HepG2 (cell line): ENCODE measurements at regions not wholly inside any gene's neighbourhood (a gene's known extent, or its start where the extent isn't known, plus 50 kb on each side); places are given as distances from the start of the nearest gene placed in this dataset.
"Not testable (repeated sequence)": the region's sequence is repeated elsewhere in the genome, so short reads cannot be mapped to it uniquely, and the experiment has no call there.

Experiments
- ATAC-seq: fragments of 200-7000 bp; cut with Tn5 transposase; 3 replicates; pipeline ENCODE4 v1.9.1; 2020; ENCODE audit warnings: mild to moderate bottlenecking, moderate library complexity
- BruUV-seq: library from RNA; stranded (reverse); fragments of 400-500 nt; replicated peaks from 2 replicates; lab custom pipeline; 2021; lab: Mats Ljungman, UMichigan
- CTCF ChIA-PET: fragments of 300-600 bp; formaldehyde crosslinking; extraction: SDS; loops from one replicate; lab custom pipeline; 2021; ENCODE audit warnings: low total read pairs, inconsistent platforms, low intra/inter-chr PET ratio; lab: Yijun Ruan, JAX
- POLR2A ChIA-PET: fragments of 350-600 bp; sonication (Branson Sonifier 250); formaldehyde crosslinking; loops from one replicate; lab custom pipeline; 2020; ENCODE audit warnings: antibody characterized with exemption, inconsistent platforms; lab: Yijun Ruan, JAX
- DNase-seq: peaks from one replicate; pipeline ENCODE4 v3.0.0-alpha.2; 2015; ENCODE audit warnings: low spot score
- FAIRE-seq: peaks from 3 replicates; lab custom pipeline; 2011; peaks lifted over from hg19 to GRCh38; lab: Jason Lieb, UNC
- H2AFZ ChIP-seq: one replicate; pipeline ENCODE4 v1.6.1; 2011; ENCODE audit warnings: low read length, inconsistent platforms
- H3K27ac ChIP-seq: fragments of 300-600 bp; 3 replicates; pipeline ENCODE4 v1.8.0; 2011; ENCODE audit warnings: mixed run types, mild to moderate bottlenecking, mixed read lengths, low read length, inconsistent platforms; ENCODE audit not compliant: insufficient read depth; ENCODE audit errors: extremely low read length
- H3K27me3 ChIP-seq, 2 experiments: fragments of 200-600 bp in 1 of 2; 2 replicates in 1 of 2; 3 replicates in 1 of 2; pipeline versions ENCODE4 v1.6.0 to v1.8.0; 2011; ENCODE audit warnings: low read length in 2 of 2, mild to moderate bottlenecking in 2 of 2, moderate library complexity in 2 of 2, inconsistent platforms in 1 of 2; ENCODE audit not compliant: insufficient read depth in 2 of 2, control insufficient read depth in 1 of 2
- H3K36me3 ChIP-seq, 2 experiments: fragments of 200-600 bp in 1 of 2; replicated peaks in 1 of 2; 2 replicates in 1 of 2; 3 replicates in 1 of 2; pipeline versions ENCODE4 v1.5.1 to v1.8.0; 2011; ENCODE audit warnings: low read length in 2 of 2, inconsistent platforms in 1 of 2; ENCODE audit not compliant: insufficient read depth in 2 of 2, control insufficient read depth in 1 of 2
- H3K4me1 ChIP-seq: 2 replicates; pipeline ENCODE4 v1.5.1; 2012; ENCODE audit warnings: low read length, inconsistent platforms; ENCODE audit not compliant: insufficient read depth
- H3K4me2 ChIP-seq: 2 replicates; pipeline ENCODE4 v1.6.0; 2011; ENCODE audit warnings: low read depth, low read length, inconsistent platforms
- H3K4me3 ChIP-seq, 3 experiments: fragments of 200-600 bp in 1 of 3; sonication (generic), shearing (Covaris generic) in 1 of 3; replicated peaks in 1 of 3; 2 replicates each; pipeline ENCODE4 v1.5.1; 2011 to 2016; ENCODE audit warnings: low read length in 3 of 3, inconsistent platforms in 2 of 3, low read depth in 2 of 3, mild to moderate bottlenecking in 2 of 3, control low read depth in 1 of 3, mixed read lengths in 1 of 3; ENCODE audit not compliant: insufficient read depth in 1 of 3
- H3K79me2 ChIP-seq: one replicate; pipeline ENCODE4 v1.6.1; 2011; ENCODE audit warnings: low read length, inconsistent platforms; ENCODE audit not compliant: insufficient read depth
- H3K9ac ChIP-seq: 2 replicates; pipeline ENCODE4 v1.6.0; 2011; ENCODE audit warnings: mild to moderate bottlenecking, low read depth, low read length, inconsistent platforms; ENCODE audit not compliant: insufficient read depth
- H3K9me3 ChIP-seq: 2 replicates; pipeline ENCODE4 v1.5.1; 2012; ENCODE audit warnings: mild to moderate bottlenecking, low read length
- H4K20me1 ChIP-seq: 2 replicates; pipeline ENCODE4 v1.6.0; 2011; ENCODE audit warnings: inconsistent platforms, mild to moderate bottlenecking, low read length, moderate library complexity; ENCODE audit not compliant: insufficient read depth
- DRAP1 ChIP-seq: IDR thresholded peaks from 2 replicates; pipeline ENCODE4 v1.6.1; 2016; ENCODE audit warnings: missing genetic modification reagents, missing compliant biosample characterization
- HNRNPL ChIP-seq: fragments of 200-400 bp; formaldehyde crosslinking; IDR thresholded peaks from 2 replicates; pipeline ENCODE4 v1.6.1; 2017; ENCODE audit warnings: mild to moderate bottlenecking, low read depth, low read length
- HOXA3 ChIP-seq: sonication (generic); formaldehyde crosslinking; IDR thresholded peaks from 2 replicates; pipeline ENCODE4 v1.5.0; 2020; ENCODE audit warnings: missing genetic modification reagents
- KDM2A ChIP-seq: sonication (generic); formaldehyde crosslinking; IDR thresholded peaks from 2 replicates; pipeline ENCODE4 v1.4.0; 2020; ENCODE audit warnings: low read depth, missing genetic modification reagents, borderline replicate concordance
- KDM6A ChIP-seq: IDR thresholded peaks from 2 replicates; pipeline ENCODE4 v1.6.1; 2016; ENCODE audit warnings: low read depth
- MYC ChIP-seq: sonication (generic); formaldehyde crosslinking; IDR thresholded peaks from 2 replicates; pipeline ENCODE4 v1.9.0; 2021; ENCODE audit warnings: missing genetic modification reagents, borderline replicate concordance
- NFYB ChIP-seq: sonication (generic); formaldehyde crosslinking; IDR thresholded peaks from 2 replicates; pipeline ENCODE4 v1.4.0; 2020; ENCODE audit warnings: missing genetic modification reagents
- SAFB2 ChIP-seq: sonication (generic); formaldehyde crosslinking; IDR thresholded peaks from 2 replicates; pipeline ENCODE4 v1.5.1; 2020; ENCODE audit warnings: missing genetic modification reagents, low read depth, mild to moderate bottlenecking, borderline replicate concordance
- ZNF205 ChIP-seq: IDR thresholded peaks from 2 replicates; pipeline ENCODE4 v1.6.1; 2018; ENCODE audit warnings: missing biosample characterization, missing genetic modification reagents
- ZNF629 ChIP-seq: sonication (generic); formaldehyde crosslinking; conservative IDR thresholded peaks from 2 replicates; pipeline ENCODE4 v1.5.0; 2020; ENCODE audit warnings: missing genetic modification reagents
- ZNF644 ChIP-seq: IDR thresholded peaks from 2 replicates; pipeline ENCODE4 v1.6.1; 2016; ENCODE audit warnings: low read depth
- ZSCAN25 ChIP-seq: sonication (generic); formaldehyde crosslinking; IDR thresholded peaks from 2 replicates; pipeline ENCODE4 v1.8.0; 2022; ENCODE audit warnings: mild to moderate bottlenecking, missing genetic modification reagents
- WGBS: methylation state at CpG from one replicate; pipeline ENCODE4 v1.1.6; 2017; ENCODE audit warnings: low lambda C conversion rate; 5-methylcytosine and 5-hydroxymethylcytosine counted together
- in situ Hi-C: cut with HindIII; loops from 2 replicates; pipeline ENCODE4 v1.10.0; 2017; ENCODE audit warnings: low pct_unique_long_range_greater_than_20kb; ENCODE audit not compliant: extremely low pct_ligation_motif_present
- intact Hi-C: fragments of 100-400 bp; cut with micrococcal nuclease; formaldehyde crosslinking; loops from one replicate; pipeline ENCODE4 v1.10.0; 2022; ENCODE audit not compliant: unreplicated experiment
- TF ChIP-seq, protein P1 (sequence below): sonication (generic); formaldehyde crosslinking; IDR thresholded peaks from 2 replicates; pipeline ENCODE4 v1.5.0; 2020; ENCODE audit warnings: missing genetic modification reagents

DNA sequence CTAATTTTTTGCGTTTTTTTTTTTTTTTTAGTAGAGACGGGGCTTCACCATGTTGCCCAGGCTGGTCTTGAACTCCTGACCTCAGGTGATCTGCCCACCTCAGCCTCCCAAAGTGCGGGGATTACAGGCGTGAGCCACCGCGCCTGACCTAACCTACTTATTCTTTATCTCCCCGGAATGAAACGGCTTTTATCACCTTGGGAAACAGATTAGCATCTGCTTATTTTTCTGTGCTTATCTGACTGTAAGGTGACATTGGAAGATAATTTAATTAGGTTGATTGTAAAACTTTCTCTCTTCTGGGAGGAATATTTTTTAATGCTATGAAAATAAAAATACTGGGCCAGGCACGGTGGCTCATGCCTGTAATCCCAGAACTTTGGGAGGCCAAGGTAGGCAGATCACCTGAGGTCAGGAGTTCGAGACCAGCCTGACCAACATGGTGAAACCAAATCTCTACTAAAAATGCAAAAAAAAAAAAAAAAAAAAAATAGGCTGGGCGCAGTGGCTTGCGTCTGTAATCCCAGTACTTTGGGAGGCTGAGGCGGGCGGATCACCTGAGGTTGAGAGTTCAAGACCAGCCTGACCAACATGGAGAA lies 70.2 kb upstream of the METTL9 start:
- TF ChIP-seq, protein P1, sequence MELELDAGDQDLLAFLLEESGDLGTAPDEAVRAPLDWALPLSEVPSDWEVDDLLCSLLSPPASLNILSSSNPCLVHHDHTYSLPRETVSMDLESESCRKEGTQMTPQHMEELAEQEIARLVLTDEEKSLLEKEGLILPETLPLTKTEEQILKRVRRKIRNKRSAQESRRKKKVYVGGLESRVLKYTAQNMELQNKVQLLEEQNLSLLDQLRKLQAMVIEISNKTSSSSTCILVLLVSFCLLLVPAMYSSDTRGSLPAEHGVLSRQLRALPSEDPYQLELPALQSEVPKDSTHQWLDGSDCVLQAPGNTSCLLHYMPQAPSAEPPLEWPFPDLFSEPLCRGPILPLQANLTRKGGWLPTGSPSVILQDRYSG (CRISPR knock-in tag): 0 out of 2 replicates have a peak, but pooled peaks have one; percentile 28
- TF ChIP-seq SAFB2: 0 out of 2 replicates have a peak, but pooled peaks have one; percentile 53
- TF ChIP-seq, all 625 proteins: peak for 2; not testable (repeated sequence) for 623
- POLR2A ChIA-PET, intact Hi-C loops, DNase-seq, H3K36me3 ChIP-seq, BruUV-seq, H3K4me3 ChIP-seq, H4K20me1 ChIP-seq, H3K79me2 ChIP-seq, H3K4me2 ChIP-seq, H3K9ac ChIP-seq, CTCF ChIA-PET, ATAC-seq, H2AFZ ChIP-seq, H3K27me3 ChIP-seq, H3K9me3 ChIP-seq, H3K27ac ChIP-seq, FAIRE-seq: not testable (repeated sequence)
- in situ Hi-C loops: loop anchor here (10.0 kb wide), 1 partner anchor 76 kb away; no protein-coding TSS in a partner anchor
- WGBS: 85% methylated on average over 14 of the region's 14 CpGs
- peaks cover 58% of the 10 kb centered on the region for H3K4me1 ChIP-seq

DNA sequence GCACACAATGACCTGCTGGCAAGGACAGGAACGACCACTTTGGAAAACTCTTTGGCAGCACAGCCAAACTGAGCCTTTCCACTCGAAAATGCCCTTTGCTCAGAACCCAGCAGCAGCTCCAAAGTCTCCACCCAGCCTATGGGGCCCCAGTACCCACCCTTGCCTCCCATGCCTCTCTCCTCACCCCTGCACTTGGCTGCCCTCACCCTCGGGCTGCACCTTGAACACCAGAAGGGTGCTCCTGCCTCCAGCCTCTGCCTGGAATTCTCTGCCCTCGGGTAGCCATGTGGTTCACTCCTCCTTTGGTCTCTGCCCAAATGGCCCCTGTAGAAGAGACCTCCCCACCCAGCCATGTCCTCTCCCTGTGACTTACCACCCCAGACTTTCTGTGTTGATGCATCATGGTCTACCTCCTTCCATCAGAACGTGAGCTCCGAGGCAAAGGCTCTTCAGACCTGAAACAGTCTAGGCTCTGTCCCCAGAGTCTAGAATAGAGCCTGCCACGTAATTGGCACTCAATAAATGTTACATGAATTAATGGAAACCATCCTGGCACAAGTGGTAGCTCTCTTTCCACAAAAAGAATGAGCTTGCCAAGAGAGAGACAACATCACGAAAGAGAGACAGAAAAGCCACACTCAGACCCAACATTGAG lies 68.5 kb upstream of the METTL9 start:
- H4K20me1 ChIP-seq, H3K27me3 ChIP-seq, H3K79me2 ChIP-seq, DNase-seq, H3K9me3 ChIP-seq, H2AFZ ChIP-seq, in situ Hi-C loops, CTCF ChIA-PET, POLR2A ChIA-PET, BruUV-seq, H3K36me3 ChIP-seq, H3K9ac ChIP-seq, intact Hi-C loops, H3K27ac ChIP-seq, FAIRE-seq: not testable (repeated sequence)
- 35% methylated on average over 7 of the region's 8 CpGs for WGBS
- Histone ChIP-seq H3K4me3 (peak overlapping the region in 1 of 3 experiments; percentile 22; a peak in 1 of 6 replicates), H3K4me1 (peaks cover 42% of the 10 kb centered on the region), H3K4me2 (peak overlapping the region; percentile 49; the same call in 1 of the 2 replicates)
- peak; percentile 34 for ATAC-seq
- TF ChIP-seq KDM2A (peak; percentile 27; the same call in 1 of the 2 replicates), NFYB (CRISPR knock-in tag) (peak; percentile 20; the same call in 1 of the 2 replicates), HOXA3 (peak; percentile 39; the same call in 1 of the 2 replicates), KDM6A (CRISPR knock-in tag) (0 out of 2 replicates have a peak, but pooled peaks have one; percentile 47), MYC (CRISPR knock-in tag) (peak; percentile 42; the same call in 1 of the 2 replicates), ZNF644 (CRISPR knock-in tag) (peak; percentile 58; the same call in 1 of the 2 replicates), ZNF629 (CRISPR knock-in tag) (0 out of 2 replicates have a peak, but pooled peaks have one; percentile 23), ZSCAN25 (peak; percentile 93), ZNF205 (CRISPR knock-in tag) (peak; percentile 49; the same call in 1 of the 2 replicates), HNRNPL (0 out of 2 replicates have a peak, but pooled peaks have one; percentile 46), DRAP1 (peak; percentile 23; the same call in 1 of the 2 replicates)
